Thyroid gland (tissue), 4 donors: ENCODE measurements at regions not wholly inside any gene's neighbourhood (a gene's known extent, or its start where the extent isn't known, plus 50 kb on each side); places are given as distances from the start of the nearest gene placed in this dataset.

Experiments used
- DNase-seq, 2 donors: peaks; one replicate each; pipeline ENCODE4 v3.0.0-alpha.2; 2019
- H3K27ac ChIP-seq, 3 donors: fragments of 200-600 bp; sonication (generic); 1 replicate in 2 of 3; 2 replicates in 1 of 3; pipeline ENCODE4 v1.5.1; 2016 to 2019; ENCODE audit warnings: mild to moderate bottlenecking in 1 of 3, moderate library complexity in 1 of 3
- H3K27me3 ChIP-seq: fragments of 200-600 bp; sonication (generic); one replicate; pipeline ENCODE4 v1.5.1; 2019
- H3K36me3 ChIP-seq, 2 donors: fragments of 200-600 bp; sonication (generic); one replicate each; pipeline ENCODE4 v1.5.1; 2016 to 2019
- H3K4me1 ChIP-seq, 2 donors: fragments of 200-600 bp; sonication (generic); one replicate each; pipeline ENCODE4 v1.5.1; 2017 to 2019
- H3K4me3 ChIP-seq, 3 donors: fragments of 200-600 bp; sonication (generic); replicated peaks in 1 of 3; 1 replicate in 2 of 3; 2 replicates in 1 of 3; pipeline ENCODE4 v1.5.1; 2016; ENCODE audit warnings: mild to moderate bottlenecking in 1 of 3
- H3K9me3 ChIP-seq: fragments of 200-600 bp; sonication (generic); one replicate; pipeline ENCODE4 v1.5.1; 2017
- POLR2A ChIP-seq, 2 donors: fragments of 450-650 bp; IDR thresholded peaks; one replicate each; pipeline ENCODE4 v1.6.1; 2017; ENCODE audit warnings: antibody characterized with exemption in 2 of 2, mild to moderate bottlenecking in 2 of 2, moderate library complexity in 1 of 2
- WGBS, 2 donors: methylation state at CpG; one replicate each; pipeline ENCODE4 v1.1.5; 2017; 5-methylcytosine and 5-hydroxymethylcytosine counted together
- intact Hi-C: fragments of 100-400 bp; cut with DNase I; formaldehyde crosslinking; loops from one replicate; pipeline ENCODE4 v1.15.1; 2023
- TF ChIP-seq, protein P1 (sequence below), 6 experiments: fragments of 200-600 bp in 3 of 6; fragments of 450-650 bp in 3 of 6; sonication (generic) in 3 of 6; IDR thresholded peaks; one replicate each; pipeline ENCODE4 v1.5.1; 2016 to 2019; ENCODE audit warnings: antibody characterized with exemption in 6 of 6, mild to moderate bottlenecking in 2 of 6, inconsistent platforms in 1 of 6, moderate library complexity in 1 of 6

DNA sequence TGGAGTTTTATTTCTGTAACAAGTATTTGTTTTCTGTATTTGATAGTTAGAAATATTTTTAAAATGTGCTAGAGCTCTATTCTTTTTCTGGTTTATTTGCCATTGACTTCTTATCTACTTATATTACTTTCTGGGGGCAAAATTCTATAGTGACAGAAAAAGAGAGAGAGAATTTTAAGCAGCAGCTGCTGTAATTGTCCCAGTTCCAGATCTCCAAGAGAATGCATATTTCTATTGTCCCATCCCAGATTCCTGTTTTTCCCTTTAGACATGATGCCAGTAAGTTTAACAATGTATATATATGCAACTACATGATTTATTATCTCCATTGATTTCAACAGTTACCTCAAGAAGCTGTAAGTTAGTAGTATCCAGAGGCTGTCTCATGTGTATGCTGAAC, 541.7 kb upstream of the ZNF385D start:
- intact Hi-C loops: no loop called here
- H3K27me3 ChIP-seq: no peaks in the 10 kb centered on the region
- H3K4me3 ChIP-seq: no peak overlapping the region
- no peaks in the 10 kb centered on the region for H3K9me3 ChIP-seq
- H3K4me1 ChIP-seq: no peaks in the 10 kb centered on the region
- H3K36me3 ChIP-seq: no peaks in the 10 kb centered on the region
- no peak for DNase-seq
- no peak overlapping the region for H3K27ac ChIP-seq
- no peak for TF ChIP-seq POLR2A (IDR thresholded peaks at IDR 0.05)
- TF ChIP-seq, protein P1, sequence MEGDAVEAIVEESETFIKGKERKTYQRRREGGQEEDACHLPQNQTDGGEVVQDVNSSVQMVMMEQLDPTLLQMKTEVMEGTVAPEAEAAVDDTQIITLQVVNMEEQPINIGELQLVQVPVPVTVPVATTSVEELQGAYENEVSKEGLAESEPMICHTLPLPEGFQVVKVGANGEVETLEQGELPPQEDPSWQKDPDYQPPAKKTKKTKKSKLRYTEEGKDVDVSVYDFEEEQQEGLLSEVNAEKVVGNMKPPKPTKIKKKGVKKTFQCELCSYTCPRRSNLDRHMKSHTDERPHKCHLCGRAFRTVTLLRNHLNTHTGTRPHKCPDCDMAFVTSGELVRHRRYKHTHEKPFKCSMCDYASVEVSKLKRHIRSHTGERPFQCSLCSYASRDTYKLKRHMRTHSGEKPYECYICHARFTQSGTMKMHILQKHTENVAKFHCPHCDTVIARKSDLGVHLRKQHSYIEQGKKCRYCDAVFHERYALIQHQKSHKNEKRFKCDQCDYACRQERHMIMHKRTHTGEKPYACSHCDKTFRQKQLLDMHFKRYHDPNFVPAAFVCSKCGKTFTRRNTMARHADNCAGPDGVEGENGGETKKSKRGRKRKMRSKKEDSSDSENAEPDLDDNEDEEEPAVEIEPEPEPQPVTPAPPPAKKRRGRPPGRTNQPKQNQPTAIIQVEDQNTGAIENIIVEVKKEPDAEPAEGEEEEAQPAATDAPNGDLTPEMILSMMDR (IDR thresholded peaks at IDR 0.05): no peak

GRCh38 chr3:22296601-22297000, 545.6 kb upstream of the ZNF385D start:
- intact Hi-C loops: no loop called here
- no peak overlapping the region for H3K4me3 ChIP-seq
- no peak overlapping the region for H3K27ac ChIP-seq
- no peaks in the 10 kb centered on the region for H3K9me3 ChIP-seq
- H3K4me1 ChIP-seq: no peaks in the 10 kb centered on the region
- no peak for DNase-seq
- no peaks in the 10 kb centered on the region for H3K27me3 ChIP-seq
- H3K36me3 ChIP-seq: no peaks in the 10 kb centered on the region
- no peak for TF ChIP-seq POLR2A (IDR thresholded peaks at IDR 0.05)
- TF ChIP-seq, protein P1 (IDR thresholded peaks at IDR 0.05): no peak

GRCh38 chr3:22297436-22297835, 546.4 kb upstream of the ZNF385D start:
- H3K27me3 ChIP-seq: no peaks in the 10 kb centered on the region
- H3K9me3 ChIP-seq: no peaks in the 10 kb centered on the region
- no peaks in the 10 kb centered on the region for H3K4me1 ChIP-seq
- WGBS, 2 donors: 86 to 91% methylated on average over 4 of the region's 4 CpGs
- DNase-seq: no peak
- H3K4me3 ChIP-seq: no peak overlapping the region
- intact Hi-C loops: no loop called here
- no peaks in the 10 kb centered on the region for H3K36me3 ChIP-seq
- no peak overlapping the region for H3K27ac ChIP-seq
- TF ChIP-seq, protein P1 (IDR thresholded peaks at IDR 0.05): no peak
- TF ChIP-seq POLR2A (IDR thresholded peaks at IDR 0.05): no peak

GRCh38 chr3:22306454-22306853, 555.4 kb upstream of the ZNF385D start:
- TF ChIP-seq POLR2A (IDR thresholded peaks at IDR 0.05): no peak
- TF ChIP-seq, protein P1 (IDR thresholded peaks at IDR 0.05): no peak
- Histone ChIP-seq H3K4me3 (no peak overlapping the region), H3K9me3 (no peaks in the 10 kb centered on the region), H3K4me1 (no peaks in the 10 kb centered on the region), H3K36me3 (no peaks in the 10 kb centered on the region), H3K27ac (no peak overlapping the region), H3K27me3 (no peaks in the 10 kb centered on the region)
- DNase-seq: no peak
- WGBS, 2 donors: 50 to 54% methylated on average over 3 of the region's 3 CpGs
- intact Hi-C loops: no loop called here

DNA sequence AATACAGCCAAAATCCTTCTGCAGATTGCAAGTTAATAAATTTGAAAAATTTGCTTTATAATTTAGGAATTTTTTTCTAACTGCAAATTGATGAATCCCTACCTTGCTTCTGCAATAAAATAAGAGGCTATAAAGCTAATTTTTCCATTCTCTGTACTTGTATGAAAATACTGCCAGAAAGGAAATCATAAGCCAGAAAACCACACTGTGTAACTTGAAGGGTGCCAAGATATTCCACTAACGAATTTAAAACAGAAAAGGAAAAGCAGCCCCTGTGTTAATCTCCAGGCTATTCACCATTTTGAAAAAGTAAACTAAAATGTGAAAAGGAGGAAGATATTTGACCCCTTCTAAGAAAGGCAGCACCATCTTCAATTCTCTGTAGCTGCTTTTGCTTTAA, 557.9 kb upstream of the ZNF385D start:
- H3K27me3 ChIP-seq: no peaks in the 10 kb centered on the region
- 28 to 29% methylated on average over 1 of the region's 1 CpG for WGBS, 2 donors

More for the DNA sequence above, 557.9 kb upstream of the ZNF385D start:
- Histone ChIP-seq H3K9me3 (no peaks in the 10 kb centered on the region), H3K4me1 (no peaks in the 10 kb centered on the region), H3K4me3 (no peak overlapping the region), H3K36me3 (no peaks in the 10 kb centered on the region), H3K27ac (no peak overlapping the region)
- TF ChIP-seq, protein P1 (IDR thresholded peaks at IDR 0.05): no peak
- no peak for TF ChIP-seq POLR2A (IDR thresholded peaks at IDR 0.05)
- no peak for DNase-seq
- intact Hi-C loops: no loop called here
